H9 (cell line): ENCODE measurements at regions not wholly inside any gene's neighbourhood (a gene's known extent, or its start where the extent isn't known, plus 50 kb on each side); places are given as distances from the start of the nearest gene placed in this dataset.

Experiments used
- DNase-seq: peaks from one replicate; pipeline ENCODE4 v3.0.0-alpha.2; 2017
- H2AFZ ChIP-seq: one replicate; pipeline ENCODE4 v1.6.1; 2013; ENCODE audit warnings: mild to moderate bottlenecking, low read length, control low read depth, moderate library complexity
- H2AK5ac ChIP-seq: 2 replicates; pipeline ENCODE4 v1.6.1; 2013; ENCODE audit warnings: low read length, control low read depth, mixed read lengths; ENCODE audit not compliant: insufficient read length
- H2BK120ac ChIP-seq: one replicate; pipeline ENCODE4 v1.6.1; 2013; ENCODE audit warnings: low read depth, mild to moderate bottlenecking, low read length, control low read depth, inconsistent platforms; ENCODE audit not compliant: poor library complexity, severe bottlenecking
- H2BK12ac ChIP-seq: 2 replicates; pipeline ENCODE4 v1.6.1; 2013; ENCODE audit warnings: low read length, control low read depth, mixed read lengths, low read depth; ENCODE audit not compliant: insufficient read length
- H2BK15ac ChIP-seq: 2 replicates; pipeline ENCODE4 v1.6.1; 2013; ENCODE audit warnings: low read depth, low read length, control low read depth
- H2BK20ac ChIP-seq: one replicate; pipeline ENCODE4 v1.6.1; 2013; ENCODE audit warnings: low read depth, mild to moderate bottlenecking, low read length, control low read depth, inconsistent platforms; ENCODE audit not compliant: poor library complexity, severe bottlenecking
- H2BK5ac ChIP-seq: 2 replicates; pipeline ENCODE4 v1.6.1; 2013; ENCODE audit warnings: low read length, control low read depth, mixed read lengths; ENCODE audit not compliant: insufficient read length
- H3K14ac ChIP-seq: 2 replicates; pipeline ENCODE4 v1.6.1; 2013; ENCODE audit warnings: low read length, control low read depth; ENCODE audit not compliant: insufficient read depth
- H3K18ac ChIP-seq: 2 replicates; pipeline ENCODE4 v1.6.1; 2013; ENCODE audit warnings: low read depth, mild to moderate bottlenecking, mixed read lengths, low read length, control low read depth; ENCODE audit not compliant: insufficient read length
- H3K23ac ChIP-seq: 2 replicates; pipeline ENCODE4 v1.6.1; 2013; ENCODE audit warnings: low read length, control low read depth, mixed read lengths, low read depth; ENCODE audit not compliant: insufficient read length
- H3K23me2 ChIP-seq: 2 replicates; pipeline ENCODE4 v1.6.1; 2013; ENCODE audit warnings: low read depth, mild to moderate bottlenecking, mixed read lengths, low read length, control low read depth; ENCODE audit not compliant: insufficient read length, poor library complexity, severe bottlenecking
- H3K27ac ChIP-seq: 2 replicates; pipeline ENCODE4 v1.5.1; 2013; ENCODE audit warnings: low read length, control low read depth, mixed read lengths, low read depth; ENCODE audit not compliant: insufficient read length
- H3K27me3 ChIP-seq: 2 replicates; pipeline ENCODE4 v1.6.1; 2013; ENCODE audit warnings: low read length, control low read depth, inconsistent platforms; ENCODE audit not compliant: insufficient read depth
- H3K4ac ChIP-seq: 2 replicates; pipeline ENCODE4 v1.6.1; 2013; ENCODE audit warnings: low read depth, mild to moderate bottlenecking, control low read depth, inconsistent platforms, low read length, moderate library complexity
- H3K4me1 ChIP-seq: 2 replicates; pipeline ENCODE4 v1.6.1; 2013; ENCODE audit warnings: low read length, control low read depth, inconsistent platforms; ENCODE audit not compliant: insufficient read depth
- H3K4me2 ChIP-seq: 2 replicates; pipeline ENCODE4 v1.6.1; 2013; ENCODE audit warnings: low read length, control low read depth, mixed read lengths; ENCODE audit not compliant: insufficient read length, insufficient read depth
- H3K56ac ChIP-seq: 2 replicates; pipeline ENCODE4 v1.6.1; 2013; ENCODE audit warnings: low read depth, mild to moderate bottlenecking, mixed read lengths, low read length, control low read depth; ENCODE audit not compliant: insufficient read length
- H3K79me1 ChIP-seq: 2 replicates; pipeline ENCODE4 v1.6.1; 2013; ENCODE audit warnings: low read depth, mild to moderate bottlenecking, moderate library complexity, low read length, control low read depth, inconsistent platforms; ENCODE audit not compliant: insufficient read depth, poor library complexity, severe bottlenecking
- H3K79me2 ChIP-seq: 2 replicates; pipeline ENCODE4 v1.6.1; 2013; ENCODE audit warnings: low read length, control low read depth, inconsistent platforms; ENCODE audit not compliant: insufficient read depth
- H3K9ac ChIP-seq: 2 replicates; pipeline ENCODE4 v1.6.1; 2013; ENCODE audit warnings: low read length, control low read depth, mixed read lengths; ENCODE audit not compliant: insufficient read length; ENCODE audit errors: extremely low read depth
- H3K9me3 ChIP-seq: one replicate; pipeline ENCODE4 v1.6.1; 2013; ENCODE audit warnings: low read depth, low read length, inconsistent platforms; ENCODE audit not compliant: control insufficient read depth
- H3T11ph ChIP-seq: one replicate; pipeline ENCODE4 v1.6.1; 2013; ENCODE audit warnings: mild to moderate bottlenecking, low read length, control low read depth, inconsistent platforms
- H4K20me1 ChIP-seq: one replicate; pipeline ENCODE4 v1.6.1; 2013; ENCODE audit not compliant: control insufficient read depth, insufficient read length, insufficient read depth
- H4K5ac ChIP-seq: 2 replicates; pipeline ENCODE4 v1.6.1; 2013; ENCODE audit warnings: low read depth, mild to moderate bottlenecking, mixed read lengths, low read length, control low read depth; ENCODE audit not compliant: insufficient read length
- H4K8ac ChIP-seq: replicated peaks from 2 replicates; pipeline ENCODE4 v1.6.1; 2013; ENCODE audit warnings: low read length, control low read depth, mixed read lengths, low read depth; ENCODE audit not compliant: insufficient read length
- H4K91ac ChIP-seq: 2 replicates; pipeline ENCODE4 v1.6.1; 2013; ENCODE audit warnings: low read depth, mild to moderate bottlenecking, moderate library complexity, mixed read lengths, low read length, control low read depth; ENCODE audit not compliant: insufficient read length
- H3K27ac Mint-ChIP-seq, 3 experiments: 2 replicates in 2 of 3; 3 replicates in 1 of 3; pipeline ENCODE4 v1.8.0; 2020 to 2021; ENCODE audit warnings: mixed read lengths in 3 of 3, mild to moderate bottlenecking in 1 of 3, moderate library complexity in 1 of 3
- H3K27me3 Mint-ChIP-seq: 2 replicates; pipeline ENCODE4 v1.8.0; 2021; ENCODE audit warnings: low read depth, mild to moderate bottlenecking, moderate library complexity, mixed read lengths
- H3K36me3 Mint-ChIP-seq, 3 experiments: 2 replicates in 2 of 3; 3 replicates in 1 of 3; pipeline ENCODE4 v1.8.0; 2020 to 2021; ENCODE audit warnings: low read depth in 3 of 3, mixed read lengths in 3 of 3; ENCODE audit not compliant: insufficient read depth in 1 of 3
- H3K4me1 Mint-ChIP-seq, 2 experiments: 2 replicates each; pipeline ENCODE4 v1.8.0; 2020; ENCODE audit warnings: mixed read lengths in 2 of 2
- H3K4me3 Mint-ChIP-seq, 2 experiments: 2 replicates in 1 of 2; 3 replicates in 1 of 2; pipeline ENCODE4 v1.8.0; 2020 to 2021; ENCODE audit warnings: mild to moderate bottlenecking in 2 of 2, mixed read lengths in 2 of 2, moderate library complexity in 1 of 2
- H3K9me3 Mint-ChIP-seq, 2 experiments: 2 replicates in 1 of 2; 3 replicates in 1 of 2; pipeline ENCODE4 v1.8.0; 2020; ENCODE audit warnings: mild to moderate bottlenecking in 2 of 2, mixed read lengths in 2 of 2, moderate library complexity in 1 of 2
- WGBS: extraction: QIAGEN DNeasy Blood & Tissue Kit; methylation state at CpG from one replicate; pipeline ENCODE4 v1.1.7; 2013; ENCODE audit warnings: missing lambda C conversion rate, low lambda C conversion rate, mixed read lengths; ENCODE audit not compliant: insufficient read length; ENCODE audit errors: extremely low coverage; 5-methylcytosine and 5-hydroxymethylcytosine counted together
- TF ChIP-seq, protein P1 (sequence below): fragments of 200-600 bp; sonication (generic); conservative IDR thresholded peaks from 3 replicates; pipeline ENCODE4 v1.8.0; 2021; ENCODE audit warnings: antibody characterized with exemption, mild to moderate bottlenecking

- Histone ChIP-seq H3K79me2 (no peaks in the 10 kb centered on the region), H2BK120ac (no peak overlapping the region), H4K20me1 (no peaks in the 10 kb centered on the region), H3K18ac (no peak overlapping the region), H3K4me1 (no peaks in the 10 kb centered on the region), H3K14ac (no peak overlapping the region), H4K5ac (no peak overlapping the region), H3K9me3 (no peaks in the 10 kb centered on the region), H2AFZ (no peak overlapping the region), H3K27me3 (no peaks in the 10 kb centered on the region), H3K23ac (no peak overlapping the region), H3K56ac (no peak overlapping the region), H2BK5ac (no peak overlapping the region), H3K23me2 (no peaks in the 10 kb centered on the region), H4K8ac (no peak overlapping the region), H3T11ph (no peak overlapping the region), H3K79me1 (no peaks in the 10 kb centered on the region), H3K4me2 (no peak overlapping the region), H2BK20ac (no peak overlapping the region), H3K9ac (no peak overlapping the region), H2AK5ac (no peak overlapping the region), H2BK15ac (no peak overlapping the region), H3K4ac (no peak overlapping the region), H4K91ac (no peak overlapping the region), H2BK12ac (no peak overlapping the region), H3K27ac (no peak overlapping the region)
- no CpG with 5 or more reads among the region's 3 CpGs for WGBS
- TF ChIP-seq, protein P1, sequence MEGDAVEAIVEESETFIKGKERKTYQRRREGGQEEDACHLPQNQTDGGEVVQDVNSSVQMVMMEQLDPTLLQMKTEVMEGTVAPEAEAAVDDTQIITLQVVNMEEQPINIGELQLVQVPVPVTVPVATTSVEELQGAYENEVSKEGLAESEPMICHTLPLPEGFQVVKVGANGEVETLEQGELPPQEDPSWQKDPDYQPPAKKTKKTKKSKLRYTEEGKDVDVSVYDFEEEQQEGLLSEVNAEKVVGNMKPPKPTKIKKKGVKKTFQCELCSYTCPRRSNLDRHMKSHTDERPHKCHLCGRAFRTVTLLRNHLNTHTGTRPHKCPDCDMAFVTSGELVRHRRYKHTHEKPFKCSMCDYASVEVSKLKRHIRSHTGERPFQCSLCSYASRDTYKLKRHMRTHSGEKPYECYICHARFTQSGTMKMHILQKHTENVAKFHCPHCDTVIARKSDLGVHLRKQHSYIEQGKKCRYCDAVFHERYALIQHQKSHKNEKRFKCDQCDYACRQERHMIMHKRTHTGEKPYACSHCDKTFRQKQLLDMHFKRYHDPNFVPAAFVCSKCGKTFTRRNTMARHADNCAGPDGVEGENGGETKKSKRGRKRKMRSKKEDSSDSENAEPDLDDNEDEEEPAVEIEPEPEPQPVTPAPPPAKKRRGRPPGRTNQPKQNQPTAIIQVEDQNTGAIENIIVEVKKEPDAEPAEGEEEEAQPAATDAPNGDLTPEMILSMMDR = no peak
- H3K4me1 Mint-ChIP-seq = no peaks in the 10 kb centered on the region
- H3K27me3 Mint-ChIP-seq = no peaks in the 10 kb centered on the region; the same call in 1 of the 2 replicates
- peaks cover 0 to 4% of the 10 kb centered on the region in 2 experiments; a peak in 2 of 5 replicates for H3K9me3 Mint-ChIP-seq
- no peaks in the 10 kb centered on the region; a peak in 1 of 7 replicates for H3K36me3 Mint-ChIP-seq
- no peak overlapping the region for H3K4me3 Mint-ChIP-seq
- no peak overlapping the region for H3K27ac Mint-ChIP-seq
- no peak for DNase-seq
These were observed 118.9 kb upstream of the FSTL5 start for GRCh38 chr4:162282684-162283083.
